CD4-positive, alpha-beta T cell treated with Interleukin-15 for 1 hour (primary cell): ENCODE measurements at regions not wholly inside any gene's neighbourhood (a gene's known extent, or its start where the extent isn't known, plus 50 kb on each side); places are given as distances from the start of the nearest gene placed in this dataset.

Source experiments
- DNase-seq: peaks from one replicate; pipeline ENCODE4 v3.0.0-alpha.2; 2020

- no peak for DNase-seq
These were observed 263.7 kb upstream of the PPP2R2D start for GRCh38 chr10:131636841-131637724.

DNA sequence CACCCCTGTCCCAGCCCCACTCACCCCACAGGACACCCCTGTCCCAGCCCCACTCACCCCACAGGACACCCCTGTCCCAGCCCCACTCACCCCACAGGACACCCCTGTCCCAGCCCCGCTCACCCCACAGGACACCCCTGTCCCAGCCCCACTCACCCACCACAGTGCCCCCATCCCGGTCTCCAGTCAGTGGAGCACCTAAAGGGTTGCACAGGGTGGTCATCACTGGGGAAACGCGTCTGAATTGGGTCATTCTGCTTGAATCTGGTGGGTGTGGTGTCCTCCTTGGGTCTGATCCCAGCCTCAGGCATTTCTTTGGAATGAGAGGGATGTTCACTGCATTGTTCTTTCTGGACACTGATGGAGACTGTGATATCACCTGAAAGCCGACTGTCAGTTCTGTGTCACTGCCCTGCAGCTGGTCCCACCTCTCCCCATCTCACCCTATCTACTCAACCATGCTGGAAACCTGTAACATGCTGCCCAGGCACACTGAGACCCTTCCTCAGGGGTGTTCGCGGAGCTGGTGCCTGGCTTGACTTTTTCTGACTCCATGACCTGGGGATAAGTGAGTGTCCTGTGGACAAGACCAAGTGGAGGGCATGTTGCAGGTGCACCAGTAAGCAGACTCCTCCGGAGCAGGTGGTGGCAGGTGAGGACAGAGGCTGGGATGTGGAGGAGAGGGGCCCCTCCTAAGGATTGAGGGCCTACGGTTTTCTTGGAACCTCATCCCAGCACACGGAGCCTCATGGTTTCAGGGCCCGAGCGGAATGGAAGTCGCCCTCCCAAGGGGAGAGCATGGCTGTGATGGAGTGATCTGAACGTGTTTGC lies 262.5 kb upstream of the PPP2R2D start:
- DNase-seq = no peak

DNA sequence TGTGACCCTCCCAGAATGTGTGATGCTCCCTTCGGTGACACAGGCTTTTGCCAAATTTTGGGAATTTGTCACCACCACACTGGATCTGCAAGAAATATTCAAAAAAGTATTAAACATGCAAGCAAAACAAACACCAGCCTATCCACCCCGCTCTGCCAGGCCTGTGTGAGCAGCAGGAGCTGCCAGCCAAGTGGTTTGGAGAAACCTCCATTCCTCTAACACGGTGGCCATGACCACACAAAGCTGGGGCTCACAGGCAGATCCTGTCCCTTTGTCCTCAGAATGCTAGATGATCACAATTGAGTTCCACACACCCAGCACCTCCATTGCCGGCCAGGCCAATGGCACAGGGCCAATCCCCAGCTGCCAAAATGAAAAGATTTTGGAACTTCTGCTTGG lies 261.9 kb upstream of the PPP2R2D start:
- no peak for DNase-seq

DNA sequence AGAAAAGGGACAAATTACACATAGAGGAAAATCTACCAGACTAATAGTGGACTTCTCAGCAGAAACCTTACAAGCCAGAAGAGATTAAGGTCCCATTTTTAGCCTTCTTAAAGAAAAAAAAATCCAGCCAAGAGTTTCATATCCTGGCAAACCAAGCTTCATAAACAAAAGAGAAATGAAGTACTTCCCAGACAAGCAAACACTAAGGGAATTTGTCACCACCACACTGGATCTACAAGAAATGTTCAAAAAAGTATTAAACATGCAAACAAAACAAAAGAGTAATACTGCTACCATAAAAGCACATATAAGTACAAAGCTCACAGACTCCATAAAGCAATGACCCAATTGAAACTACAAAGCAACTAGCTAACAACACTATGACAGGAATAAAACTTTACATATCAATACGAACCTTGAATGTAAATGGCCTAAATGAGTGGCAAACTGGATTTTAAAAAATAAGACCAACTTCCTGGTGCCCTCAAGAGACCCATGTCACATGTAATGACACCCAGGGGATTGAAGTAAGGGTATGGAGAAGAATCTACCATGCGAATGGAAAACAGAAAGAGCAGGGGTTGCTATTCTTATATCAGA lies 260.7 kb upstream of the PPP2R2D start:
- no peak for DNase-seq

GRCh38 chr10:131641231-131641630 lies 259.6 kb upstream of the PPP2R2D start:
- no peak for DNase-seq

DNA sequence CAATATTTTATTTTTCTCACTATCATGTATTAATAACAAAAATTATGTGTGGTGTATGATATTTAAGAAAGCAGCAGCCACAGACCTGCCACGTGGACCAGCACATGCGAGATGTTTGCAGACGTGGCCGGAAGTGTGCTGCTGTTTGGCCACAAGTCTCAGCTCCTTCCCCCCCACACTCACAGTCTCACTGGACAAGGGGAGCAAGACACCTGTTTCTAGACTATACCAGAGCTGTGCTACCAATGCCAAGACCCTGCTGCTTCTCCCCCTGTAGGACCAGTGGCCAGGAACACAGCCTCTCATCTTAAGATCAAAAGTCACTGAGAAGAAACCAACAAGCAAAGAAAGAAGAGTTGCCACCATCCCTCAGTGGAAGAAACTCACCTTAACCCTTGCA lies 258.9 kb upstream of the PPP2R2D start:
- DNase-seq = no peak

GRCh38 chr10:131642966-131643365 lies 257.8 kb upstream of the PPP2R2D start:
- DNase-seq = no peak

GRCh38 chr10:131644289-131644688 lies 256.5 kb upstream of the PPP2R2D start:
- DNase-seq = no peak

DNA sequence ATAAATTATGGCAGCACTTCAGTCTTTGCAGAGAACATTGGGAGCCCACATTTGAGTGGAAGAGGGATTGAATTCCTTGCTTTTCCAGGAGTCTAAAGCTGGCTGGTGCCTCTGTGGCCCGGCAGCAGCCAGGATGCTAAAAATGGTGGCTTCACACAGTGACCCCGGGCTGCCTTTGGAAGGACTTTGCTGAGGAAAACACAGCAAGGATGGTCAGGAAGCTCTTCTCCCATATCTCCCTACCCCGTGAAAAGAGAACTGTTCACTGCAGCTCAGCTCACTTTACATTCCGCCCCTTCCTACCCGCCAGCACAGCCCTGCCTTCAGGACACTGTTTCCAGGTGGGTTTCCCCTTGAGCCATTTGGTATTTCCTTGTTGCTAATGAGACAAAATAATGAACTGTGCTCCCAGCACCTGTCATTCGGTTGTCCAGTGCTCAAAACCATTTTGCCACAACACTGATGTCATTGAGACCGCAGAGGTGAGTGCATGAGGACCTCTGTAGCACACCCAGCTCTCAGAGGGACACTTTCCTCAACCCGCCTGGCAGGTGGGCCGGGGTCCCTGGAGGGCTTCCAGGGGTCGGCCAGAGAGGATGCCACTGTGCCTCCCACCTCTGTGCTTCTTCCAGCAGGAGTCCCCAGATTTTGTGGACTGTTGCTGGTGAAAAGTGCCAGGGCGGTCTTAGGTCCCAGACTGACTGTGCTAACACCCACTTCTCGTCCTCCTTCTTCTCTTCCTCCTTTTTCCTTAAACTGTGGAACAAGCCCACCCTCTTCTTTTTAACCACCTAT lies 255.7 kb upstream of the PPP2R2D start:
- no peak for DNase-seq

DNA sequence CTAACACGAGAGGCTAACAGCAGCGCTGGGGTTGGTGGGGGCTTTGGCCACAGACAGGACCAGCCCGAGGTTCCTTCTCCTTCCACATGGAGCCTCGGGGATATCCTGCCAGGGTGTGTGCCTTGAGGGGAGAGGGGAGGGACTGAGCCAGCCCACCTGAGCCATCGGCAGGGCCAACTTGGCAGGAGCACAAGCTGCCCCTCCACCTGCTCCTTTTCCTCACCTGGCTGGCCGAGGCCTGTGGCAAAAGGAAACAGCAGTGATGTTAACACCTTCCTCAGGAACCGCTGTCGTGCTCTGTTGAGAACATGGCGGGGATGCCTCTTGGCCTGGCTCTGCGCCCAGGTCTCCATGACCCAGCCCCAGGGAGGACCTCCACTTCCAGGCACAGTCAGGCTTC lies 255.1 kb upstream of the PPP2R2D start:
- DNase-seq = no peak

DNA sequence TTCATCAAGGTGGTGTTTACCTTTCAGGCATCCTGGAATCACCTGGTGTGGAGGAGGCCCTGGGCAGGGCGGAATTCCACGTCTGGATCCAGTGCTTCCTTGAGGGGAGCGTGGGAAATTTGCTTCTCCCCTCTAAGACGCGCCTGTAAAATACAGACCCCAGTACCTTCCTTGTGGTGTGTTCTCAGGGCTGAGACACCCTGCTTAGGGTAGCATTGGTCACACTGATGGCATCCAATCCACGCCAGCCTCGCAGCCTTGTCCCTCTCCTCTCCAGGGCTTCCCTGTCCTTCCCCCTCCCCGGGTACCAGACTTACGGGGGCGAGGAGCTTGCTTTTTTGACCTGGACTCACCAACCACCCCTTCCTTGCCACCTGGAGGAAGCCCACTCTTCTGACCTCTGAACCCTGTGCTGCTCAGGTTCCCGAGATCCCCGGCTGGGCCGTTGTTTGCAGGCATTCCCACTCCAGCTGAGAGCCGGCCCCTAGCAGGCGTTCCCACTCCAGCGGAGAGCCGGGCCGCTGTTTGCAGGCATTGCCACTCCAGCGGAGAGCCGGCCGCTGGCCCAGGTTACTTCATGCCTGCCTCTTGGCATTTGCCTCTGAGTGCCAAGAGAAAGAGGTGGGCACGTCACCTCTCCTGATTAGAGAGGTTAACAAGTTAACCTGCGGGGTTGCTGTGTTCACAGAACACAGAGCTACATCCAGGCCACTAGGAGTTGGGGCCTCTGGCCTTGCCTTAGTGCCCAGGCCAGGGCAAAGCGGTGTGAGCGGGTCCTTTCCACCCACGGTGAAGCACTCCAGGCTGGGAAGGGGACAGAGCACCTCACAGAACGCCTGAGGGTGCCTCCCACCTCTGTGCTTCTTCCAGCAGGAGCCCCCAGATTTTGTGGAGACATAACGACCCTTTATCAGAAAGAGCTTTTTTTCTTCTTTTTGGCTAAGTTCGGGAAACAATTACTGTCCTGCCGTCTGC lies 254.0 kb upstream of the PPP2R2D start:
- DNase-seq = no peak

- DNase-seq = no peak
These were observed 253.0 kb upstream of the PPP2R2D start for GRCh38 chr10:131647789-131648188.

DNA sequence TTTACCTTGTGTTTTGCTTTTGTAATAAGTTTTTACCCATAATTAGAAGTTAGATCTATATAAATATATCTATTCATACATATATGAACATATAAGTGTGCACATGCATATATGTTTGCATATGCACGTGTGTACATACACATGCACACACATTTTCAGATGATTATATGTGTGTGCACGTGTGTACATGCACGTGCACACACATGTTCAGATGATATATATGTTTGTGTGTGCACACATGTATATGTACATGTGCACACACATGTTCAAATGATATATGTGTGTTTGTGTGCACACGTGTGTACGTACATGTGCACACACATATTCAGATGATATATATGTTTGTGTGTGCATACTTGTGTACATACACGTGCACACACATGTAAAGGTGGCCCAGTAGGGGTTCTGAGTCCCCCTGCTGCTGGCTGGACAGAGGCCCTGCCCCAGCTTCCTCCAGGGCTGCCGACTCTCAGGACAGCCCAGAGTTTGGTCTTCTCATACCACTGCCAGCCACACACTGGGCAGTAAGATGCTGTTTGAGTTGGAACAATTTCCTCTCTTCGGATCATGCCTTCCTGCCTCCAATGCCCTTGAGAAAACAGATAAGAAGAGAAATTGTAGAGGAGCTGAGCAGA lies 252.3 kb upstream of the PPP2R2D start:
- no peak for DNase-seq

- DNase-seq = no peak
These were observed 251.2 kb upstream of the PPP2R2D start for GRCh38 chr10:131649617-131650016.

GRCh38 chr10:131650169-131650705 lies 250.6 kb upstream of the PPP2R2D start:
- DNase-seq = no peak

DNA sequence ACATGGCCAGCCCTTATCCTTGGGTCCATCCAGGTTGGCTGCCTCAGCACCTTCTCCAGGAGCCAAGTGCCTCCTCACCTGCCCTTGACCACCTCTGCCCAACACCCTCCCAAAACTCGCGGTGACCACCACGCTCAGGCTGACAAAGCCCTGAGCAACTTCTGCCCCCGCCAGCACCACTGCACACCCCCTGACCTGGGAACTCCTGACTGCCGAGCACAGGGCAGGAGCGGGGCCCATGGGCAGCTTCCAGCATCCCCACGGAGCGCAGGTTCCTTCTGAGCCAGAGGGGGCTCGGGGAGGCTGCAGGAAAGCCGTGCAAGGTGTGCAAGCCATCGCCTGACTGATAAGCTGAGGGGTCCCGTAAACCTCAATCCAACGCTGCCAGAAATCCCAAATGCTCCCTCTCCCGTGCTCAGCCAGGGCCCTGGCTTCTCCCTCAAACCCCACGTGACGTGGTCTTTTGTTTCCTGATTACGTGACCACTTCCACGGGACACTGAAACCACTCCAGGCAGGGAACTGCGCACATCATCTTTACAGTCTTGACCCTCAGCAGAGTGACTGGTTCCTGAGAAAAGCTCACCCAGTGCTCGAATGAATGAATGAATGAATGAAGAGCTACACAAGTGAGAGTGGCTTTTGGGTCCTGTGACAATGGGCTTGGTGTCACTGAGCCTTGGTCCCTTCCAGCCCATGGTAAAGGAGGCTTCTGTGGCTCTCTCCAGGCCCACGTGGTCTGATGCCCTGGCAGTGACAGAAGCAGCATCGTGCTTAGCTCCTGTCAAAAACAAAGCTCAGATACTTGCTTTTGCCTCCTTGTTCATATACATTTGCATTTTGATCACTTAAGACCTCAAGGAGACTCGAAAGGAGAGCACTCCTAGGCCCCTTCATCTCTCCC lies 249.8 kb upstream of the PPP2R2D start:
- DNase-seq = no peak

- no peak for DNase-seq
These were observed 249.0 kb upstream of the PPP2R2D start for GRCh38 chr10:131651674-131652437.

GRCh38 chr10:131652438-131653139 lies 248.2 kb upstream of the PPP2R2D start:
- DNase-seq = no peak
